Vagina (tissue), 2 donors: ENCODE measurements at regions not wholly inside any gene's neighbourhood (a gene's known extent, or its start where the extent isn't known, plus 50 kb on each side); places are given as distances from the start of the nearest gene placed in this dataset.

ENCODE experiments used
- CTCF ChIP-seq, 3 experiments: fragments of 450-650 bp in 2 of 3; fragments of 200-600 bp in 1 of 3; sonication (generic) in 1 of 3; IDR thresholded peaks; one replicate each; pipeline ENCODE4 v1.5.1; 2017 to 2019; ENCODE audit warnings: antibody characterized with exemption in 3 of 3, mild to moderate bottlenecking in 2 of 3, moderate library complexity in 2 of 3
- POLR2A ChIP-seq, 2 donors: fragments of 450-650 bp; IDR thresholded peaks; one replicate each; pipeline ENCODE4 v1.6.1; 2017; ENCODE audit warnings: antibody characterized with exemption in 2 of 2, mild to moderate bottlenecking in 2 of 2, moderate library complexity in 2 of 2
- POLR2AphosphoS5 ChIP-seq, 2 donors: sonication (generic); formaldehyde crosslinking; IDR thresholded peaks; one replicate each; pipeline ENCODE4 v1.9.0; 2017; ENCODE audit warnings: antibody characterized with exemption in 2 of 2, mild to moderate bottlenecking in 2 of 2, low read depth in 1 of 2; ENCODE audit not compliant: insufficient read depth in 1 of 2

- TF ChIP-seq POLR2A (IDR thresholded peaks at IDR 0.05) (no peak), CTCF (IDR thresholded peaks at IDR 0.05) (no peak), POLR2AphosphoS5 (IDR thresholded peaks at IDR 0.05; ENCODE audit: insufficient read depth in 1 of 2, low read depth in 1 of 2) (no peak)
These were observed 274.3 kb upstream of the FOXQ1 start for GRCh38 chr6:1037430-1038202.
